ENCODE measurements at regions not wholly inside any gene's neighbourhood (a gene's known extent, or its start where the extent isn't known, plus 50 kb on each side); places are given as distances from the start of the nearest gene placed in this dataset.
"Not testable (repeated sequence)": the region's sequence is repeated elsewhere in the genome, so short reads cannot be mapped to it uniquely, and the experiment has no call there.

GRCh38 chr1:242811092-242811840, 286.8 kb upstream of the PLD5 start:
- DNase-seq = no peak

- no peak for DNase-seq
Measured at GRCh38 chr1:242806324-242806723, 281.8 kb upstream of the PLD5 start.

GRCh38 chr1:242805360-242805759, 280.9 kb upstream of the PLD5 start:
- not testable (repeated sequence) for DNase-seq

- DNase-seq = no peak
Measured at GRCh38 chr1:242802973-242803372, 278.5 kb upstream of the PLD5 start.

- DNase-seq = no peak
Measured at GRCh38 chr1:242800521-242800920, 276.0 kb upstream of the PLD5 start.

- DNase-seq = no peak
Measured at GRCh38 chr1:242797856-242798255, 273.4 kb upstream of the PLD5 start.

GRCh38 chr1:242788771-242789170, 264.3 kb upstream of the PLD5 start:
- DNase-seq = no peak

GRCh38 chr1:242787968-242788367, 263.5 kb upstream of the PLD5 start:
- no peak for DNase-seq

- no peak for DNase-seq
Measured at GRCh38 chr1:242784807-242785206, 260.3 kb upstream of the PLD5 start.

- no peak for DNase-seq
Measured at GRCh38 chr1:242784084-242784483, 259.6 kb upstream of the PLD5 start.

GRCh38 chr1:242774256-242774655, 249.8 kb upstream of the PLD5 start:
- DNase-seq = no peak

- no peak for DNase-seq
Measured at GRCh38 chr1:242770366-242770765, 245.9 kb upstream of the PLD5 start.

- DNase-seq = no peak
Measured at GRCh38 chr1:242764161-242764560, 239.7 kb upstream of the PLD5 start.

- DNase-seq = no peak
Measured at GRCh38 chr1:242761556-242761955, 237.1 kb upstream of the PLD5 start.

GRCh38 chr1:242754926-242755325, 230.4 kb upstream of the PLD5 start:
- no peak for DNase-seq

- no peak for DNase-seq
Measured at GRCh38 chr1:242754125-242754524, 229.6 kb upstream of the PLD5 start.

- no peak for DNase-seq
Measured at GRCh38 chr1:242747233-242747632, 222.7 kb upstream of the PLD5 start.

GRCh38 chr1:242745079-242745478, 220.6 kb upstream of the PLD5 start:
- no peak for DNase-seq

- DNase-seq = no peak
Measured at GRCh38 chr1:242743983-242744780, 219.7 kb upstream of the PLD5 start.

GRCh38 chr1:242738702-242739645, 214.5 kb upstream of the PLD5 start:
- DNase-seq = no peak

GRCh38 chr1:242736611-242737010, 212.1 kb upstream of the PLD5 start:
- no peak for DNase-seq

- DNase-seq = no peak
Measured at GRCh38 chr1:242735323-242735722, 210.8 kb upstream of the PLD5 start.

- no peak for DNase-seq
Measured at GRCh38 chr1:242731446-242731845, 206.9 kb upstream of the PLD5 start.
